Peyer's patch (tissue), 4 donors: ENCODE measurements at regions not wholly inside any gene's neighbourhood (a gene's known extent, or its start where the extent isn't known, plus 50 kb on each side); places are given as distances from the start of the nearest gene placed in this dataset.

Experiments
- DNase-seq, 3 donors: peaks; one replicate each; pipeline ENCODE4 v3.0.0-alpha.2; 2017 to 2019
- H3K27ac ChIP-seq, 4 donors: fragments of 200-600 bp; sonication (generic); one replicate each; pipeline ENCODE4 v1.5.1; 2016 to 2019
- H3K27me3 ChIP-seq, 2 donors: fragments of 200-600 bp; sonication (generic); one replicate each; pipeline ENCODE4 v1.5.1; 2019
- H3K36me3 ChIP-seq, 3 donors: fragments of 200-600 bp; sonication (generic); one replicate each; pipeline ENCODE4 v1.5.1; 2016 to 2019
- H3K4me1 ChIP-seq, 4 donors: fragments of 200-600 bp; sonication (generic); one replicate each; pipeline ENCODE4 v1.5.1; 2016 to 2019
- H3K4me3 ChIP-seq, 4 donors: fragments of 200-600 bp; sonication (generic); 1 replicate in 3 of 4; 2 replicates in 1 of 4; pipeline ENCODE4 v1.5.1; 2016 to 2019; ENCODE audit warnings: mild to moderate bottlenecking in 1 of 4
- H3K9me3 ChIP-seq, 4 donors: fragments of 200-600 bp; sonication (generic); one replicate each; pipeline ENCODE4 v1.5.1; 2016 to 2019; ENCODE audit warnings: mild to moderate bottlenecking in 1 of 4
- CTCF ChIP-seq, 6 experiments: fragments of 450-650 bp in 4 of 6; fragments of 200-600 bp in 2 of 6; sonication (generic) in 1 of 6; IDR thresholded peaks; one replicate each; pipeline ENCODE4 v1.5.1; 2017 to 2019; ENCODE audit warnings: antibody characterized with exemption in 6 of 6, mild to moderate bottlenecking in 3 of 6, moderate library complexity in 1 of 6
- POLR2A ChIP-seq, 2 donors: fragments of 450-650 bp; IDR thresholded peaks; one replicate each; pipeline ENCODE4 v1.5.1; 2017; ENCODE audit warnings: antibody characterized with exemption in 2 of 2, mild to moderate bottlenecking in 2 of 2, moderate library complexity in 2 of 2

GRCh38 chr3:148090156-148090555 lies 607.5 kb upstream of the AGTR1 start:
- H3K27me3 ChIP-seq, result no peaks in the 10 kb centered on the region
- H3K9me3 ChIP-seq, result no peaks in the 10 kb centered on the region
- no peaks in the 10 kb centered on the region for H3K36me3 ChIP-seq
- H3K4me3 ChIP-seq, result no peak overlapping the region
- no peak overlapping the region for H3K27ac ChIP-seq
- no peak for TF ChIP-seq POLR2A (IDR thresholded peaks at IDR 0.05)
- no peak for TF ChIP-seq CTCF (IDR thresholded peaks at IDR 0.05)
- H3K4me1 ChIP-seq, result no peaks in the 10 kb centered on the region
- DNase-seq, result no peak

- TF ChIP-seq POLR2A (IDR thresholded peaks at IDR 0.05), result no peak
- TF ChIP-seq CTCF (IDR thresholded peaks at IDR 0.05), result no peak
- H3K9me3 ChIP-seq, result no peaks in the 10 kb centered on the region
- no peak for DNase-seq
Measured at GRCh38 chr3:148092624-148093347, 604.9 kb upstream of the AGTR1 start.

GRCh38 chr3:148093753-148094152 lies 604.0 kb upstream of the AGTR1 start:
- no peak for TF ChIP-seq CTCF (IDR thresholded peaks at IDR 0.05)
- no peak for TF ChIP-seq POLR2A (IDR thresholded peaks at IDR 0.05)
- Histone ChIP-seq H3K27ac (no peak overlapping the region), H3K36me3 (no peaks in the 10 kb centered on the region), H3K4me1 (no peaks in the 10 kb centered on the region), H3K9me3 (no peaks in the 10 kb centered on the region), H3K27me3 (no peaks in the 10 kb centered on the region), H3K4me3 (no peak overlapping the region)
- no peak for DNase-seq

More at GRCh38 chr3:148092624-148093347, 604.9 kb upstream of the AGTR1 start:
- no peaks in the 10 kb centered on the region for H3K36me3 ChIP-seq
- H3K27ac ChIP-seq, result no peak overlapping the region
- no peak overlapping the region for H3K4me3 ChIP-seq
- no peaks in the 10 kb centered on the region for H3K4me1 ChIP-seq
- no peaks in the 10 kb centered on the region for H3K27me3 ChIP-seq

GRCh38 chr3:148095962-148096361 lies 601.7 kb upstream of the AGTR1 start:
- TF ChIP-seq POLR2A (IDR thresholded peaks at IDR 0.05), result no peak
- no peak overlapping the region for H3K27ac ChIP-seq

GRCh38 chr3:148100476-148100875 lies 597.2 kb upstream of the AGTR1 start:
- Histone ChIP-seq H3K4me1 (no peaks in the 10 kb centered on the region), H3K36me3 (no peaks in the 10 kb centered on the region), H3K9me3 (no peaks in the 10 kb centered on the region), H3K27me3 (no peaks in the 10 kb centered on the region), H3K27ac (no peak overlapping the region), H3K4me3 (no peak overlapping the region)
- TF ChIP-seq POLR2A (IDR thresholded peaks at IDR 0.05) (no peak), CTCF (IDR thresholded peaks at IDR 0.05) (no peak)
- DNase-seq, result no peak

More at GRCh38 chr3:148095962-148096361, 601.7 kb upstream of the AGTR1 start:
- Histone ChIP-seq H3K4me3 (no peak overlapping the region), H3K36me3 (no peaks in the 10 kb centered on the region), H3K9me3 (no peaks in the 10 kb centered on the region), H3K4me1 (no peaks in the 10 kb centered on the region), H3K27me3 (no peaks in the 10 kb centered on the region)
- no peak for DNase-seq

DNA sequence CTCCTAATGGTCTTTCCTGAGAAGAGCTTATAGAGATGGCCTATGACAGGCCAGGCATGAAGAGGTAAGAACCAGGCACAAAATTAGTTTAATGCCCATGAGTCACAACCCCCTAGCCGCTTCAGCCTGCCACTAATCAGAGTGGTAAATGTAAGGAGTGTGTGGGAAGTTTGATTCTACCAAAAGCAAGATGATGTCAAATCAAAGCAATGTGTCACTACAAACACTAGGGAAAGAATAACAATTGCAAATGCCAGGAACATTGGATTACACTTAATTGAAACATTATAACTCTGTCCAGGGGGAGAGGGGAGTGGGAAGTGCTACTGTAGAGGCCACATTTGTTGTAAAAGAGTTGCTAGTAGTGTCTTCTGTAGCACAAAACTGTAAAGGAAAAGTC lies 596.6 kb upstream of the AGTR1 start:
- Histone ChIP-seq H3K36me3 (no peaks in the 10 kb centered on the region), H3K27ac (no peak overlapping the region), H3K27me3 (no peaks in the 10 kb centered on the region), H3K4me1 (no peaks in the 10 kb centered on the region), H3K4me3 (no peak overlapping the region), H3K9me3 (no peaks in the 10 kb centered on the region)
- DNase-seq, result no peak
- TF ChIP-seq POLR2A (IDR thresholded peaks at IDR 0.05), result no peak
- TF ChIP-seq CTCF (IDR thresholded peaks at IDR 0.05), result no peak
